RCC 7860 (cell line): ENCODE measurements at regions not wholly inside any gene's neighbourhood (a gene's known extent, or its start where the extent isn't known, plus 50 kb on each side); places are given as distances from the start of the nearest gene placed in this dataset.

Source experiments
- DNase-seq: peaks from one replicate; pipeline ENCODE4 v3.0.0-alpha.2; 2015; ENCODE audit warnings: low spot score
- FAIRE-seq: peaks from 2 replicates; lab custom pipeline; 2012; peaks lifted over from hg19 to GRCh38; lab: Jason Lieb, UNC

GRCh38 chr17:27239584-27239983, 54.3 kb upstream of the WSB1 start:
- DNase-seq = no peak
- FAIRE-seq = no peak

DNA sequence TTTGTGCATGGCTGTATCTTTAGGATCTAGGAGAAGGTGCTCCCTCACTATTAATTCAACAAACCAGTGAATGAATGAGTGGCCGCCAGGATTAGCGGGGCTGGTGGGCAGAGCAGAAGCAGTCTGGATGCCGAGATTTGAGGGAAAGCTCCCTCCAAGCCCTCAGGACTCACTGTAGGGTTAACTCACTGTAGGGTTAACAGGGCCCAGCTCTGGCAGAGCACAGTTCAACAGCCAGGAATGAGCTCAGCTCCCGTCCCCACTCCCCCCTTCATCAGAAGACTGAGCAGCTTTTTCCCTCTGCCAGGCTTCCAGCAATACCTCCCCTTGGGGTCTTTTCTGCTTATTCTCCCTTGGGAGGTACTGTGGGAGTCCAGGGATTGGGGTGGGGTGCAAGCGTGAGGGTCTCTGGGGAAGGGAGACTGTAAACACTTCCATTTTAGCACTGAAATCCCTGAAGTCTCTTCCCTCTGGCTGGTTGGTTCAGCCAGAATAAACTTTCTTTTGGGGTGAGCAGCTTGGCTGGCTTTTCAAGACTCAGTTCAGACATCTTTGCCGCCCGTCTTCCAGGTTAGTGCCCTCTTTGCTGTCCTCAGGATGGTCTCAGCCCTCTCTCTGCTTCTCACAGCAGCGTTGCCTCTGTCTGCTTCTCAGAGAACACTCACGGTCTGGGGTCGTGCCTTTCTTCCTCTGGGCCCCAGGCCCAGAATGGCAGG, 53.7 kb upstream of the WSB1 start:
- DNase-seq (no peak), FAIRE-seq (no peak)

DNA sequence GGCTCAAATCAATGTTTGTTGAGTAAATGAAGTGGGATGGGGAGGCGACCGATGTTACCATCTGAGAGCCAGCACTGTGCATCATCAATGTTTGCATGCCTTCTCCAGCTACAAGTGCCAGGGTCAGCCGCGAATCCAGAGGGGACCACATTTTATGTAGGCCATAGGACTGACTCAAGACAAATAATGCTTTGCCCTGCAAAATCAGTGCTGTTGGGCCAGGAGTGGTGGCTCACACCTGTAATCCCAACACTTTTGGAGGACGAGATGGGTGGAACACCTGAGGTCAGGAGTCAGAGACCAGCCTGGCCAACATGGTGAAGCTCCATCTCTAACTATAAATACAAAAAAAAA, 53.1 kb upstream of the WSB1 start:
- FAIRE-seq = no peak

DNA sequence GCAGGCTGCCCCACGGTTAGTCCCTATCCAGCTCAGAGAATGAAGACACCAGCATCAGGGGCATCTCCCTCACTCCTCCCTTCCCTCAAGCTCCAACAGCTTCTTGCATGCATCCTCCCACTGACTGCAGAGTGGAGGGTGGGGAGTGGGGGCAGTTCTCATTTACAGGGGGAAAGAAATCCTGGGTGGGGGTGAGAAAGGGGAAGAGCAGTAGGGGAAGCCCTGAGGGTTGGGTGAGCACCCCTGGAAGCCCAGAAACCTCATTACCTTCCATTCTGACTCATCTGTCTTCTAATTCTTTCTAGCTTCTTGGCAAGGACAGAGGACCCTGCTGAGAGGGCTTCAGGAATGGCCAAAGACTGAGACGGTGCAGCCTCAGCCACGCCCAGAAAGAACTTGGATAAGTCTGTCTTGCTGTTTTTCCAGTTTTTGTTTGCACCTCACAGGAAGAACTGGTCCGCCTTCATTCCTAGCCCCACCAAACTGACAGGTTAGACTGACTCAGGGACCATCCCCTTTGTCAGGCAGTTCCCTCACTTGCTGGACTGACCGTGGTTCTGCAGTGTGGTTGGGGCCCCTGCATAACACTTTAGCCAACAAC, 52.5 kb upstream of the WSB1 start:
- DNase-seq (no peak), FAIRE-seq (no peak)

More for the DNA sequence above, 53.1 kb upstream of the WSB1 start:
- no peak for DNase-seq

DNA sequence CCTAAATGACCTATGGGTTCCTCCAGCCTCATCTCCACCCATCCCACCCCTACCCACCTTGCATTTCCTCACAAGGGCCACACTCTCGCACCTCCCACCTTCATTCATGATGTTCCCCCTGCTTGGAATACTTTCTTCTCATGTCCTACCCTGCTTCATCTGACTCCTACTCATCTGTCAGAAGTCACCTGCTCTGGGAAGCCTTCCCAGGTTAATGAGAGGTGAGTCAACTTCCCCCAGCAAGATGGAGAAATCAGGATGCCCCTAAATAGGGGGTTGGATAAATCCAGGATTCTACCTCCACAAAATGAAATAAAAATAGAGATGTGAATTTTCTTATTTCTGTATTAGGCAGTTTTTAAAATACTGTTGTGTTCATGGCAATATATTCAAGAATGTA, 51.0 kb upstream of the WSB1 start:
- no peak for FAIRE-seq
- DNase-seq = no peak

DNA sequence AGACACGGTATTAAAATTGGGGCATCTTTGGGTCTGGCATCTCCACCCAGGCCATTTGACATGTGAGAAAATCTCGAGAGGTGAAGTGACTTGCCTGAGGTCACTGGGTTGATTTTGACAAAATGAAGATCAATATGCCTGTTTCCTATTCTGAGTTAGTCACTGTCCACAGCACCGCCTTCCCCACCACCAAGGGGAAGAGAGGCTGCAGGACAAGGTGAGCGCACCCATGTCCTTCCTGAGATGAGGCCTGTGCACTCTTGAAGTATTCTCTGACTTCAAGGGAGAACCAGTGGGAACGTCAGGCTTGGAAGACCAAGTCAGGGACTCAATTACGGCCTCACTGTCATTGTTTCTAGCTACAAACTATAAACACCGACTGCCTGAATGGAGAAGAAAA, 49.9 kb upstream of the WSB1 start:
- DNase-seq = no peak
- no peak for FAIRE-seq
